ENCODE measurements at regions not wholly inside any gene's neighbourhood (a gene's known extent, or its start where the extent isn't known, plus 50 kb on each side); places are given as distances from the start of the nearest gene placed in this dataset.

DNA sequence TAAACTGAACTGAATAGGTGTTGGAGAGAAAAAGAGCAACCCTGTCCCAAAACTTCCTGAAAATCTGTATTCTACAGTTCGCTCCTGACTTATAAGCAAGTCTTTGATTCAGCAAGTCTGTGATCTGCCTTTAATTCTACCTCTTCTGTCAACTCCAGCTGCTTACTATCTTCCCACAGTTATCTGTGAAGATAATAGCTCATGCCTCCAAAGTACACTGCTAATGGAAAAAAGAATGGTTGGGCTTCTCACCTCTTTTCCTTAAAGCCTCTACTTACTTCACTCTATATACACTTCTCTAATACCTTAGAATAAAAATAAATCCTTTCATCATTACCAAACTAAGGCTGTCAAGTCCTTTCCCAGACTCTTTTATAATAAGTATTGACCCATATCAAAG, 391.5 kb upstream of the MIR17HG start:
- Histone ChIP-seq H3K4me1 (peaks cover 0 to 3% (median 3%) of the 10 kb centered on the region in 3 donors), H3K36me3 (no peaks in the 10 kb centered on the region), H3K4me3 (no peak overlapping the region), H3K27ac (no peak overlapping the region), H3K9me3 (peaks cover 0 to 2% (median 0%) of the 10 kb centered on the region in 4 donors), H3K27me3 (no peaks in the 10 kb centered on the region)
- DNase-seq, result no peak
- WGBS, 2 donors, result 33 to 35% methylated on average over 1 of the region's 1 CpG
- TF ChIP-seq, protein P1, sequence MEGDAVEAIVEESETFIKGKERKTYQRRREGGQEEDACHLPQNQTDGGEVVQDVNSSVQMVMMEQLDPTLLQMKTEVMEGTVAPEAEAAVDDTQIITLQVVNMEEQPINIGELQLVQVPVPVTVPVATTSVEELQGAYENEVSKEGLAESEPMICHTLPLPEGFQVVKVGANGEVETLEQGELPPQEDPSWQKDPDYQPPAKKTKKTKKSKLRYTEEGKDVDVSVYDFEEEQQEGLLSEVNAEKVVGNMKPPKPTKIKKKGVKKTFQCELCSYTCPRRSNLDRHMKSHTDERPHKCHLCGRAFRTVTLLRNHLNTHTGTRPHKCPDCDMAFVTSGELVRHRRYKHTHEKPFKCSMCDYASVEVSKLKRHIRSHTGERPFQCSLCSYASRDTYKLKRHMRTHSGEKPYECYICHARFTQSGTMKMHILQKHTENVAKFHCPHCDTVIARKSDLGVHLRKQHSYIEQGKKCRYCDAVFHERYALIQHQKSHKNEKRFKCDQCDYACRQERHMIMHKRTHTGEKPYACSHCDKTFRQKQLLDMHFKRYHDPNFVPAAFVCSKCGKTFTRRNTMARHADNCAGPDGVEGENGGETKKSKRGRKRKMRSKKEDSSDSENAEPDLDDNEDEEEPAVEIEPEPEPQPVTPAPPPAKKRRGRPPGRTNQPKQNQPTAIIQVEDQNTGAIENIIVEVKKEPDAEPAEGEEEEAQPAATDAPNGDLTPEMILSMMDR (IDR thresholded peaks at IDR 0.05), result no peak
- no peak for FAIRE-seq
- ATAC-seq, result peak; percentile 38 to 67 (median 62)
- intact Hi-C loops (cut with DNase I), result no loop called here

DNA sequence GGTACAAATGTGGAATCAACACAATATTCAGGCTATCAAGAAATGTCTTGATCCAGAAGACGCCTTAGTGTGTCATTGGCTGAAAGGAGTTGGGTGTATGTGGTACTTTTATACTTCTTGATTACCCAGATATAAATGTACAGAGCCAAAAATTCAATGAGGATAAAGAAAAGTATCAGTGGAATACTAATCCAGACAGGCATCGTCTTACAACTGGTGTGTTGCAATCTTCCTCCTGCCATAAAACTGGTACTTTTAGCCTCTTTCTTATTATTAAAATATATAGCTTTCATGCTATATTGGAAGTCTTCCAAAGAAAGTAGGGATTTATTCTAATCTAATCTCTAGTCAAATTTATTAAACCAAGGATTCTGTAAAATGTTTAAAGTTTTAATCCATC, 388.6 kb upstream of the MIR17HG start:
- TF ChIP-seq, protein P1 (IDR thresholded peaks at IDR 0.05), result no peak
- no peaks in the 10 kb centered on the region for H3K36me3 ChIP-seq
- no peak for FAIRE-seq

DNA sequence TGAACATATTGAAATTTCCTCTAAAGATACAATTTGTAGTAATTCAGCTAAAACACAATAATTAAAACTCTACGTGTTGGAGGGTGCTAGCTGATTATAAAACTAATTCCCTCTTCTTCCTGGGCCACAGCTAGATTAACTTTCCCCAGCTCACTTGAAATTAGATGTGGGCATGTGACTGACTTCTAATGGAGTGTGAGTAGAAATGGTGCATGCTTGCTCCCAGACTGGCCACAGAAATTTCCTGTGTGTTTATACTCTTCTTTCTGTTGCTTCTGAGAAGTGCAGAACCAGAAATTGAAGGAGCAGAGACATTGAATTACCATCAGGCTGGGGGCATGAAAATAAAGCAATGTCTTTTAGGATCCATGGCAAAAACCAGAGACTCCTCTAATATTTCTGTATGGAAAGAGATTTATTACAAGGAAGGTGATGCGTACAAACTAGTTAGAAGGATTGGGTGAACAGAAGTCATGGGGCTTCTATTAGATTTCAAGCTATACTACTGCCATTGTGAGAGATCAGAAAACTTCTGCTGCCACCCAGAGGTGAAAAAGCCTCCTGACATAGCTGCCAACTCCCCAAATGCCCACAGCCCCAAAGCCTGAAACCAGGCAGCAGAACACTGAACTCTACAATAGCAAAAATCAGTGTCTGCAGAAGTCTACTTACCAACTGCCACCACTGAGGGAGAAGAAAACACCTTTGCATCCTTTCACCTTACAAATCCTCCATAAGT, 379.2 kb upstream of the MIR17HG start:
- Histone ChIP-seq H3K36me3 (no peaks in the 10 kb centered on the region), H3K27ac (no peak overlapping the region), H3K9me3 (no peaks in the 10 kb centered on the region), H3K4me1 (no peaks in the 10 kb centered on the region), H3K27me3 (no peaks in the 10 kb centered on the region), H3K4me3 (no peak overlapping the region)
- 19 to 21% methylated on average over 2 of the region's 2 CpGs for WGBS, 2 donors
- ATAC-seq (peak; percentile 61 to 68 (median 64)), FAIRE-seq (no peak), DNase-seq (peak in 2 of 6 donors; percentile 13 to 56)
- intact Hi-C loops (cut with DNase I), result no loop called here
- TF ChIP-seq, protein P1 (IDR thresholded peaks at IDR 0.05), result peak in 2 of 4 donors; percentile 11 to 27

More for the DNA sequence above, 388.6 kb upstream of the MIR17HG start:
- Histone ChIP-seq H3K9me3 (peaks cover 0 to 3% (median 0%) of the 10 kb centered on the region in 4 donors), H3K27ac (no peak overlapping the region), H3K27me3 (no peaks in the 10 kb centered on the region), H3K4me1 (peaks cover 0 to 3% (median 0%) of the 10 kb centered on the region in 3 donors), H3K4me3 (no peak overlapping the region)
- ATAC-seq, result no peak
- intact Hi-C loops (cut with DNase I), result no loop called here
- no peak for DNase-seq
- WGBS, 2 donors, result 87% methylated on average over 2 of the region's 2 CpGs

DNA sequence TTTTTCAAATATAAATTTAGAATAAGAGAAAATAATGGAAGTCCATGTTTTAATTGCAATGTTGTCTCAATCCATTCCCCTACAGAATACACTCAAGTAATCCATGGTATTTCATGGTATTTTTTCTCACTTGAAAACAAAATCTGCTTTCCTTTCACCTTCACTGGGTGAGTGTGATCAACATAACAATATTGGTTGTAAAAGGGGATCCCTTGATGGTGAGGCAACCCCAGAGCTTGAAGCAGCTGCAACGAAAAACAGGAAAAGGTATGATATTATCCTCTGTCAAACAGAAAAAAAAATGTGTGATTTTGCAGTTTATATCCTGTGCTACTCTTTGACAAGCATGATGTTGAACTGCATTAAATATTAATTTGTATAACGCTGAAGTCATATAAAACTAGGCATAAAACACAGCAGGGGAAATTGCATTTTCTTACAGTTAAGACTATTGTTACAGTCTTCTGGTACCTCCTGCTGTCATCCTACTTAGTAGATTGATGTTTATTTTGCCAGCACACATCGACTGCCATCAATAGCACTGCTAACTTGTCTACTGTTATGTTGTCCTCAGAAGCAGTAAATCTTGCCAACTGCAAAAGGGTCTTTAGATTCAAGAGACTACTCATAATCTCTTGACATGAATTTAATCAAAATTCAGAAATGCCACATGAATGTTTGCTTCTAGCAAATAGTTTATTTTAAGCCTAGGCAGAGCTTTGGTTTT, 373.1 kb upstream of the MIR17HG start:
- H3K36me3 ChIP-seq, result no peaks in the 10 kb centered on the region
- H3K4me3 ChIP-seq, result no peak overlapping the region
- ATAC-seq (no peak), FAIRE-seq (no peak), DNase-seq (no peak)
- no peaks in the 10 kb centered on the region for H3K27me3 ChIP-seq
- H3K27ac ChIP-seq, result no peak overlapping the region
- WGBS, 2 donors, result 26 to 29% methylated on average over 3 of the region's 3 CpGs
- no peaks in the 10 kb centered on the region for H3K9me3 ChIP-seq
- intact Hi-C loops (cut with DNase I), result no loop called here
- TF ChIP-seq, protein P1 (IDR thresholded peaks at IDR 0.05), result no peak
- H3K4me1 ChIP-seq, result no peaks in the 10 kb centered on the region

DNA sequence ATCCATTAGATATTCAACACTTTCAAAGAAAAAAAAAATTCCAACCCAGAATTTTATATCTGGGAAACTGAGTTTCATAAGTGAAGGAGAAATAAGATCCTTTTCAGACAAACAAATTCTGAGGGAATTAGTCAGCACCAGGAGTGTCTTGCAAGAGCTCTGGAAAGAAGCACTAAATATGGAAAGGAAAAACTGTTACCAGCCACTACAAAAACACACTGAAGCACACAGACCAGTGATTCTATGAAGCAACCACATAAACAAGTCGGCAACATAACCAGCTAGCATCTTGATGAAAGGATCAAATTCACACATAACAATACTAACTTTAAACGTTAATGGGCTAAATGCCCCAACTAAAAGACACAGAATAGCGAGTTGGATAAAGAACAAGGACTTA, 368.4 kb upstream of the MIR17HG start:
- no peak for FAIRE-seq
- 66 to 70% methylated on average over 3 of the region's 3 CpGs for WGBS, 2 donors
- H3K4me3 ChIP-seq, result no peak overlapping the region

More for the DNA sequence above, 368.4 kb upstream of the MIR17HG start:
- Histone ChIP-seq H3K4me1 (no peaks in the 10 kb centered on the region), H3K9me3 (no peaks in the 10 kb centered on the region), H3K27ac (no peak overlapping the region), H3K27me3 (no peaks in the 10 kb centered on the region), H3K36me3 (no peaks in the 10 kb centered on the region)
- ATAC-seq (no peak), DNase-seq (no peak)
- intact Hi-C loops (cut with DNase I), result no loop called here
- TF ChIP-seq, protein P1 (IDR thresholded peaks at IDR 0.05), result no peak
